ENCODE measurements at regions not wholly inside any gene's neighbourhood (a gene's known extent, or its start where the extent isn't known, plus 50 kb on each side); places are given as distances from the start of the nearest gene placed in this dataset.

DNA sequence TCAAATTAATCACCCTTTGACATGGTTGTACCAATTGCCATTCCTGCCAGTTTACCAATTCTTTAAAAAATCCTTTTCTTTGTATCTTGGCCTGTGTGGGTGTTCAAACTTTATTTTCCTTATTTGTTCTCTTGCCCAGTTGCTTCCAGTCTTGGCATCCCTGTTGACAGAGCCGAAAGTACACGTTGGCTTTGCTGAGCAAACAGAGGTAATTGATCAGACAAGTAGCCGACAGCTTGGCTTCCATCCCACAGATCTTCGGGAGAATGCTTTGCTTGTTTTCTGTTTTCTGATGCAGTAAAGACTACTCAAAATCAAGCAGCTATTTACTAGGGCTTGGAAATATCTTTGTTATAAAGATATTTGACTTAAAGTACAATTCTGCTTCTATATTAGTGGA, 506.8 kb upstream of the SALL1 start:
- DNase-seq: no peak
- Histone ChIP-seq H3K36me3 (no peaks in the 10 kb centered on the region), H3K27me3 (ENCODE audit: low read depth) (no peaks in the 10 kb centered on the region), H3K4me1 (no peaks in the 10 kb centered on the region), H3K4me3 (no peak overlapping the region), H3K27ac (replicated peaks) (no peak overlapping the region), H3K9me3 (replicated peaks) (peaks cover 21% of the 10 kb centered on the region)
- intact Hi-C loops (cut with micrococcal nuclease): no loop called here
- TF ChIP-seq, protein P1, sequence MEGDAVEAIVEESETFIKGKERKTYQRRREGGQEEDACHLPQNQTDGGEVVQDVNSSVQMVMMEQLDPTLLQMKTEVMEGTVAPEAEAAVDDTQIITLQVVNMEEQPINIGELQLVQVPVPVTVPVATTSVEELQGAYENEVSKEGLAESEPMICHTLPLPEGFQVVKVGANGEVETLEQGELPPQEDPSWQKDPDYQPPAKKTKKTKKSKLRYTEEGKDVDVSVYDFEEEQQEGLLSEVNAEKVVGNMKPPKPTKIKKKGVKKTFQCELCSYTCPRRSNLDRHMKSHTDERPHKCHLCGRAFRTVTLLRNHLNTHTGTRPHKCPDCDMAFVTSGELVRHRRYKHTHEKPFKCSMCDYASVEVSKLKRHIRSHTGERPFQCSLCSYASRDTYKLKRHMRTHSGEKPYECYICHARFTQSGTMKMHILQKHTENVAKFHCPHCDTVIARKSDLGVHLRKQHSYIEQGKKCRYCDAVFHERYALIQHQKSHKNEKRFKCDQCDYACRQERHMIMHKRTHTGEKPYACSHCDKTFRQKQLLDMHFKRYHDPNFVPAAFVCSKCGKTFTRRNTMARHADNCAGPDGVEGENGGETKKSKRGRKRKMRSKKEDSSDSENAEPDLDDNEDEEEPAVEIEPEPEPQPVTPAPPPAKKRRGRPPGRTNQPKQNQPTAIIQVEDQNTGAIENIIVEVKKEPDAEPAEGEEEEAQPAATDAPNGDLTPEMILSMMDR (IDR thresholded peaks at IDR 0.05; ENCODE audit: borderline replicate concordance): no peak

DNA sequence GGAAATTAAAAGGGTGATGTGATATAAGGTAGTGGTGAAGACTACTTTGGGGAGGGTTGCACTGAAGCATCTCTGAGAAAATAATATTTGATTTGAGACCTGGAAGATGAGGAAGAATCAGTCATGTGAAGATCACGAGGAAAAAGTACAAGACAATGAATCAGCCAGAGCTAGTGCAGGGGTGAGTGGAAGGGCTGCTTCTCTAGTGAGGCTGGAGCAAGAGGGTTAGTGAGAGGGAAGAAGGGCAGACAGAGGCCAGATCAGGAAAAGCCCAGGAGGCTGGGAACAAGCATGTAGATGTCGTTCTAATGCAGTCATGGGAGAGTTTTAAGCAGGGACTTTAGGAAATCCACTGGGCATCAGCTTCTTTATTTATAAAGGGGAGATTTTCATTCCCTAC, 504.2 kb upstream of the SALL1 start:
- intact Hi-C loops (cut with micrococcal nuclease): no loop called here
- Histone ChIP-seq H3K4me3 (no peak overlapping the region), H3K4me1 (no peaks in the 10 kb centered on the region)

DNA sequence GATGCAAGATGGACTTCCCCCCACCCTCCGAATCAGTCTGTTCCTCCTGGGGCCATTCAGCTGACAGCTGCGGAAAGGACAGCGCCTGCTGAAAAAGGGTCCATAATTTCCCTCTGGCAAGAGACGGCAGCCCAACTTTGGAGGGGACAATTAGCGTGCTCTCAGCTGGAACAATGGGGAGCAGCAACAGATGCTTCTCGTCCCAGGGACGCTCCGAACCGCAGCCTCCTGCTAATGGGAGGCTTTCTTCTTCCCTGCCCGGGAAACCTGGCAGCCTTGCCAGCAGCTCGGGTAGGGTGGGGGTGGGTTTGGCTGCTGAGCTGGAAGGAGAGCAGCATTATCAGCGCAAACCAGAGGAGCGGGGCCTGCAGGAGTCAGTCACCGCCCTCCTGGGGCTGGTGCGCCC, 500.0 kb upstream of the SALL1 start:
- H3K36me3 ChIP-seq: no peaks in the 10 kb centered on the region
- no peaks in the 10 kb centered on the region for H3K4me1 ChIP-seq
- no peak for DNase-seq
- peaks cover 28% of the 10 kb centered on the region for H3K9me3 ChIP-seq (replicated peaks)
- TF ChIP-seq, protein P1 (IDR thresholded peaks at IDR 0.05; ENCODE audit: borderline replicate concordance): no peak
- H3K4me3 ChIP-seq: no peak overlapping the region
- no peak overlapping the region for H3K27ac ChIP-seq (replicated peaks)
- intact Hi-C loops (cut with micrococcal nuclease): no loop called here
- peaks cover 6% of the 10 kb centered on the region for H3K27me3 ChIP-seq (ENCODE audit: low read depth)

More for the DNA sequence above, 504.2 kb upstream of the SALL1 start:
- DNase-seq: no peak
- TF ChIP-seq, protein P1 (IDR thresholded peaks at IDR 0.05; ENCODE audit: borderline replicate concordance): no peak
- H3K9me3 ChIP-seq (replicated peaks): peaks cover 21% of the 10 kb centered on the region
- peaks cover 6% of the 10 kb centered on the region for H3K27me3 ChIP-seq (ENCODE audit: low read depth)
- no peaks in the 10 kb centered on the region for H3K36me3 ChIP-seq
- H3K27ac ChIP-seq (replicated peaks): no peak overlapping the region

DNA sequence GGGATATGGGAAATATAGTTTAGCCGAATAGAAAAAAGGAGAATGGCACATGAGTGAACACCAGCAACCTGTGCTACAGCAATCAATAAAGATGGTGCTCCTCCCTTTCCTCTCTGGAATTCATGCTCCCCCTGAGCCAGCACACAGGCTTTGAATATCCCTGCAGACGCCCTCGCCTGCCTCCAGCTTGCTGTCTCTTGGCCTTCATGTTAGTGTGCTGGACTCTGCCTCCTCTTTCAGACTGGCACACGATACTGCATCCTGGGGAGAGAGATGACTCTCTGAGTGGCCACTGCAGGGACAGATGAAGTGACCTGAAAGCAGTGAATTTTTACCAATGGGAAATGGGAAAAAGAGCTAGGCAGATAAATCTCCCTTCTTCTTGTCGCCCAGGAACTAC, 498.6 kb upstream of the SALL1 start:
- DNase-seq: no peak
- H3K27ac ChIP-seq (replicated peaks): no peak overlapping the region
- intact Hi-C loops (cut with micrococcal nuclease): no loop called here
- H3K4me3 ChIP-seq: no peak overlapping the region
- no peaks in the 10 kb centered on the region for H3K36me3 ChIP-seq
- H3K9me3 ChIP-seq (replicated peaks): peaks cover 22% of the 10 kb centered on the region
- peaks cover 6% of the 10 kb centered on the region for H3K27me3 ChIP-seq (ENCODE audit: low read depth)
- TF ChIP-seq, protein P1 (IDR thresholded peaks at IDR 0.05; ENCODE audit: borderline replicate concordance): no peak
- no peaks in the 10 kb centered on the region for H3K4me1 ChIP-seq

DNA sequence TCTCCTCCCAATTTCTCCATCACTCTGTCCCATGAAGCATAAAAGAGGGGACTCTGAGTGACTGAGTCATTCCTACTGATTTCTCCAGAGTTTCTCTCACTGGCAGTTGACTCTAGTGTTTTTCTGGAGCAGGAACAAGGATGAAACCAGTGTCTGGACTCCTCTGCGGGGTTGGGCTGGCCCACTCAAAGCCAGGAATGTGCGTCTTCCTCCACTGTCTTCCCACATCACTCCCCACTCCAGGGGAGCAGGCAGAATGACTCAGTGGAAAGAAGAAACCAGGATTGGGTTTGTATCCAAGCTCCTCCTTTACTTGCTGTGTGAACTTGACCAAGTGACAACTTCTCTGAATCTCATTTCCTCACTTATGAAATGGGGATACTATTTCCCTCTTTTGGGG, 497.5 kb upstream of the SALL1 start:
- Histone ChIP-seq H3K4me3 (no peak overlapping the region), H3K27me3 (ENCODE audit: low read depth) (peaks cover 6% of the 10 kb centered on the region), H3K9me3 (replicated peaks) (peaks cover 14% of the 10 kb centered on the region), H3K27ac (replicated peaks) (no peak overlapping the region), H3K36me3 (no peaks in the 10 kb centered on the region), H3K4me1 (no peaks in the 10 kb centered on the region)
- TF ChIP-seq, protein P1 (IDR thresholded peaks at IDR 0.05; ENCODE audit: borderline replicate concordance): no peak
- intact Hi-C loops (cut with micrococcal nuclease): no loop called here
- DNase-seq: no peak

Measured in left ventricle myocardium inferior (tissue), 1 donor.